IMR-90 (cell line): ENCODE measurements at regions not wholly inside any gene's neighbourhood (a gene's known extent, or its start where the extent isn't known, plus 50 kb on each side); places are given as distances from the start of the nearest gene placed in this dataset.

ENCODE experiments used
- BHLHE40 ChIP-seq: fragments of 150-350 bp; IDR thresholded peaks from 2 replicates; pipeline ENCODE4 v1.6.1; 2016; ENCODE audit warnings: mild to moderate bottlenecking, low read depth, low read length
- FOS ChIP-seq: fragments of 150-350 bp; IDR thresholded peaks from 2 replicates; pipeline ENCODE4 v1.6.1; 2016; ENCODE audit warnings: low read depth, low read length
- MXI1 ChIP-seq: IDR thresholded peaks from 2 replicates; pipeline ENCODE4 v1.6.1; 2012; ENCODE audit warnings: low read depth, mild to moderate bottlenecking, low read length, moderate library complexity, borderline replicate concordance
- POLR2A ChIP-seq: IDR thresholded peaks from 2 replicates; pipeline ENCODE4 v1.6.1; 2012; ENCODE audit warnings: mild to moderate bottlenecking, low read depth, low read length
- RAD21 ChIP-seq: IDR thresholded peaks from 2 replicates; pipeline ENCODE4 v1.6.1; 2012; ENCODE audit warnings: low read length, improper control_type of control experiment
- RCOR1 ChIP-seq: IDR thresholded peaks from 2 replicates; pipeline ENCODE4 v1.6.1; 2012; ENCODE audit warnings: mild to moderate bottlenecking, low read length, improper control_type of control experiment; ENCODE audit not compliant: insufficient replicate concordance
- RFX5 ChIP-seq: IDR thresholded peaks from 2 replicates; pipeline ENCODE4 v1.8.0; 2012; ENCODE audit warnings: low read depth, mild to moderate bottlenecking, low read length, moderate library complexity
- SMC3 ChIP-seq: fragments of 150-350 bp; IDR thresholded peaks from 2 replicates; pipeline ENCODE4 v1.6.1; 2016; ENCODE audit warnings: low read depth, mild to moderate bottlenecking, antibody characterized with exemption, low read length, moderate library complexity
- TF ChIP-seq, protein P1 (sequence below): conservative IDR thresholded peaks from 2 replicates; pipeline ENCODE4 v1.5.1; 2012; ENCODE audit warnings: mild to moderate bottlenecking, low read depth, low read length, improper control_type of control experiment

GRCh38 chr2:150174056-150174805, 313.2 kb downstream of the RND3 start:
- TF ChIP-seq BHLHE40: no peak
- TF ChIP-seq, protein P1, sequence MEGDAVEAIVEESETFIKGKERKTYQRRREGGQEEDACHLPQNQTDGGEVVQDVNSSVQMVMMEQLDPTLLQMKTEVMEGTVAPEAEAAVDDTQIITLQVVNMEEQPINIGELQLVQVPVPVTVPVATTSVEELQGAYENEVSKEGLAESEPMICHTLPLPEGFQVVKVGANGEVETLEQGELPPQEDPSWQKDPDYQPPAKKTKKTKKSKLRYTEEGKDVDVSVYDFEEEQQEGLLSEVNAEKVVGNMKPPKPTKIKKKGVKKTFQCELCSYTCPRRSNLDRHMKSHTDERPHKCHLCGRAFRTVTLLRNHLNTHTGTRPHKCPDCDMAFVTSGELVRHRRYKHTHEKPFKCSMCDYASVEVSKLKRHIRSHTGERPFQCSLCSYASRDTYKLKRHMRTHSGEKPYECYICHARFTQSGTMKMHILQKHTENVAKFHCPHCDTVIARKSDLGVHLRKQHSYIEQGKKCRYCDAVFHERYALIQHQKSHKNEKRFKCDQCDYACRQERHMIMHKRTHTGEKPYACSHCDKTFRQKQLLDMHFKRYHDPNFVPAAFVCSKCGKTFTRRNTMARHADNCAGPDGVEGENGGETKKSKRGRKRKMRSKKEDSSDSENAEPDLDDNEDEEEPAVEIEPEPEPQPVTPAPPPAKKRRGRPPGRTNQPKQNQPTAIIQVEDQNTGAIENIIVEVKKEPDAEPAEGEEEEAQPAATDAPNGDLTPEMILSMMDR: no peak
- no peak for TF ChIP-seq FOS
- TF ChIP-seq POLR2A: no peak
- no peak for TF ChIP-seq RFX5
- TF ChIP-seq MXI1: no peak
- no peak for TF ChIP-seq SMC3
- TF ChIP-seq RCOR1: no peak
- TF ChIP-seq RAD21: no peak
